ENCODE measurements at regions not wholly inside any gene's neighbourhood (a gene's known extent, or its start where the extent isn't known, plus 50 kb on each side); places are given as distances from the start of the nearest gene placed in this dataset.
"Not testable (repeated sequence)": the region's sequence is repeated elsewhere in the genome, so short reads cannot be mapped to it uniquely, and the experiment has no call there.

DNA sequence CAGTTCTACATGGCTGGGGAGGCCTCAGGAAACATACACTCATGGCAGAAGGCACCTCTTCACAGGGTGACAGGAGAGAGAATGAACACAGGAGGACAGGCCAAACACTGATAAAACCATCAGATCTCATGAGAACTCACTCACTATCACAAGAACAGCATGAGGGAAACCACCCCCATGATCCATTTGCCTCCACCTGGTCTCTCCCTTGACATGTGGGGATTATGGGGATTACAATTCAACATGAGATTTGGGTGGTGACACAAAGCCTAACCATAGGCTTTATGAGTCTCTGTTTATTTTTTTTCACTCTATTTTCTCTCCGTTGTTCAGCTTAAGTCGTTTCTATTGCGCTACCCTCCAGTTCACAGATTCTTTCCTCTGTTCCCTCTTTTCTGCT is 63.8 kb upstream of the GRK3 start:
- H3K4me3 ChIP-seq (ENCODE audit: extremely low read depth in 1 of 4, insufficient read depth in 2 of 4, low read depth in 3 of 4, low read length in 4 of 4); H2BK15ac ChIP-seq (ENCODE audit: low read length); H3K4me2 ChIP-seq (ENCODE audit: insufficient read depth in 1 of 2, low read depth in 2 of 2, low read length in 2 of 2); H3K36me3 ChIP-seq (ENCODE audit: control insufficient read depth in 2 of 4, insufficient read depth in 4 of 4, low read length in 3 of 4); FAIRE-seq; H2BK12ac ChIP-seq (ENCODE audit: low read depth, low read length); H3K23me2 ChIP-seq (ENCODE audit: low read depth, low read length); H3K27me3 ChIP-seq (replicated peaks in 1 of 4; ENCODE audit: control insufficient read depth in 3 of 4, extremely low read depth in 1 of 4, insufficient read depth in 3 of 4, low read length in 3 of 4); H2AK5ac ChIP-seq (ENCODE audit: low read depth, low read length); H3K9ac ChIP-seq (replicated peaks in 1 of 4; ENCODE audit: extremely low read depth in 1 of 4, low read depth in 3 of 4, low read length in 3 of 4); H4K20me1 ChIP-seq (replicated peaks in 1 of 2; ENCODE audit: control insufficient read depth in 1 of 2, insufficient read depth in 2 of 2, low read length in 2 of 2); H3K14ac ChIP-seq (ENCODE audit: insufficient read length); H2BK20ac ChIP-seq (ENCODE audit: low read length); H3K4ac ChIP-seq (replicated peaks; ENCODE audit: insufficient read length, low read depth, low read length); H3K27ac ChIP-seq (ENCODE audit: low read depth, low read length); H3K23ac ChIP-seq (ENCODE audit: insufficient read length); H4K5ac ChIP-seq (ENCODE audit: insufficient read length, low read depth, low read length); H4K91ac ChIP-seq (replicated peaks; ENCODE audit: insufficient read length, low read length); H3K56ac ChIP-seq (replicated peaks; ENCODE audit: insufficient read length, low read depth, low read length); H3K18ac ChIP-seq (ENCODE audit: extremely low read depth, low read length); H3K9me3 ChIP-seq (ENCODE audit: insufficient read depth in 2 of 2, low read depth in 1 of 2, low read length in 1 of 2); H3K79me2 ChIP-seq (ENCODE audit: control insufficient read depth in 1 of 2, insufficient read depth in 2 of 2, low read length in 2 of 2); H2BK5ac ChIP-seq (ENCODE audit: low read depth, low read length); H4K8ac ChIP-seq (ENCODE audit: extremely low read depth, insufficient read depth, low read length); H3K79me1 ChIP-seq (ENCODE audit: low read depth, low read length); H3K4me1 ChIP-seq (replicated peaks in 1 of 4; ENCODE audit: control insufficient read depth in 3 of 4, insufficient read depth in 4 of 4, low read length in 3 of 4); H2BK120ac ChIP-seq (replicated peaks; ENCODE audit: low read depth, low read length); DNase-seq (ENCODE audit: low read depth in 1 of 2, low spot score in 2 of 2); H2AFZ ChIP-seq (ENCODE audit: low read length): not testable (repeated sequence)
- CTCF ChIA-PET (ENCODE audit: partially characterized antibody): interaction anchor here (0.6 to 0.9 kb wide), 2 partner anchors 330 to 424 kb away, joined by 3 read pairs; no protein-coding TSS in a partner anchor
- POLR2A ChIA-PET (ENCODE audit: partially characterized antibody): interaction anchor here (1.6 kb wide), 1 partner anchor 9 kb away, joined by 3 read pairs; no protein-coding TSS in a partner anchor
- 95% methylated on average over 3 of the region's 3 CpGs; no CpG with 5 or more reads in 1 of the 2 experiments for WGBS, 2 experiments (ENCODE audit: extremely low coverage in 1 of 2, insufficient coverage in 1 of 2, insufficient read length in 1 of 2, insufficient replicate concordance in 2 of 2, low coverage in 1 of 2, low lambda C conversion rate in 2 of 2, missing lambda C conversion rate in 1 of 2)

DNA sequence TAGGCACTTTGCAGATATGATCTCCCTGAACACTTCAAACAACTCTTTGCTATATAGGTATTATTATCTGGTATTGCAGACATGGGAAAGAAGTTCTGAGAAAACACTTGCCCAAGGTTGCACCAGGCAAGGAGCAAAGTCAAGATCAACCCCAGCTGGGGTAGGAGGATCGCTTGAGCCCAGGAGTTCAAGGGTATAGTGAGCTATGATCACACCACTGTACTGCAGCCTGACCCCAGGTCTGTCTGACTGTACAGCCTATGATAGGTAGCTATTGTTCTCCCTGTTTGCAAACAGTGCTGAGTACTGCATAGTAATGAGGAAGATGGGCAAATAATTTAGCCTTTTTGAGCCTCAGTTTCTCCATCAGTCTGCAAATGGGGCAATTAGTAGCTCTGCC is 60.5 kb upstream of the GRK3 start:
- DNase-seq (ENCODE audit: low read depth in 1 of 2, low spot score in 2 of 2); H3K4me2 ChIP-seq (ENCODE audit: insufficient read depth in 1 of 2, low read depth in 2 of 2, low read length in 2 of 2); H4K5ac ChIP-seq (ENCODE audit: insufficient read length, low read depth, low read length); H2BK15ac ChIP-seq (ENCODE audit: low read length); H3K9me3 ChIP-seq (ENCODE audit: insufficient read depth in 2 of 2, low read depth in 1 of 2, low read length in 1 of 2); H3K9ac ChIP-seq (replicated peaks in 1 of 4; ENCODE audit: extremely low read depth in 1 of 4, low read depth in 3 of 4, low read length in 3 of 4); H3K36me3 ChIP-seq (ENCODE audit: control insufficient read depth in 2 of 4, insufficient read depth in 4 of 4, low read length in 3 of 4); H3K23ac ChIP-seq (ENCODE audit: insufficient read length); H3K27ac ChIP-seq (ENCODE audit: low read depth, low read length); H4K91ac ChIP-seq (replicated peaks; ENCODE audit: insufficient read length, low read length); H3K79me2 ChIP-seq (ENCODE audit: control insufficient read depth in 1 of 2, insufficient read depth in 2 of 2, low read length in 2 of 2); H4K8ac ChIP-seq (ENCODE audit: extremely low read depth, insufficient read depth, low read length); H3K18ac ChIP-seq (ENCODE audit: extremely low read depth, low read length); POLR2A ChIA-PET (ENCODE audit: partially characterized antibody); H2BK5ac ChIP-seq (ENCODE audit: low read depth, low read length); H2BK20ac ChIP-seq (ENCODE audit: low read length); H3K14ac ChIP-seq (ENCODE audit: insufficient read length); FAIRE-seq; H3K23me2 ChIP-seq (ENCODE audit: low read depth, low read length); H3K79me1 ChIP-seq (ENCODE audit: low read depth, low read length); CTCF ChIA-PET (ENCODE audit: partially characterized antibody); H4K20me1 ChIP-seq (replicated peaks in 1 of 2; ENCODE audit: control insufficient read depth in 1 of 2, insufficient read depth in 2 of 2, low read length in 2 of 2); H2BK12ac ChIP-seq (ENCODE audit: low read depth, low read length); H2AK5ac ChIP-seq (ENCODE audit: low read depth, low read length); H2AFZ ChIP-seq (ENCODE audit: low read length); H3K4me1 ChIP-seq (replicated peaks in 1 of 4; ENCODE audit: control insufficient read depth in 3 of 4, insufficient read depth in 4 of 4, low read length in 3 of 4); H3K56ac ChIP-seq (replicated peaks; ENCODE audit: insufficient read length, low read depth, low read length); H3K27me3 ChIP-seq (replicated peaks in 1 of 4; ENCODE audit: control insufficient read depth in 3 of 4, extremely low read depth in 1 of 4, insufficient read depth in 3 of 4, low read length in 3 of 4); H3K4me3 ChIP-seq (ENCODE audit: extremely low read depth in 1 of 4, insufficient read depth in 2 of 4, low read depth in 3 of 4, low read length in 4 of 4); H2BK120ac ChIP-seq (replicated peaks; ENCODE audit: low read depth, low read length); H3K4ac ChIP-seq (replicated peaks; ENCODE audit: insufficient read length, low read depth, low read length): not testable (repeated sequence)
- WGBS, 2 experiments (ENCODE audit: extremely low coverage in 1 of 2, insufficient coverage in 1 of 2, insufficient read length in 1 of 2, insufficient replicate concordance in 2 of 2, low coverage in 1 of 2, low lambda C conversion rate in 2 of 2, missing lambda C conversion rate in 1 of 2): 80% methylated on average over 1 of the region's 1 CpG; no CpG with 5 or more reads in 1 of the 2 experiments

All from H1 (cell line).